NT2/D1 (cell line): ENCODE measurements at regions not wholly inside any gene's neighbourhood (a gene's known extent, or its start where the extent isn't known, plus 50 kb on each side); places are given as distances from the start of the nearest gene placed in this dataset.

ENCODE experiments used
- SUZ12 ChIP-seq: IDR thresholded peaks from 2 replicates; pipeline ENCODE4 v1.6.1; 2011; ENCODE audit not compliant: insufficient read length, insufficient read depth; ENCODE audit errors: extremely low read depth
- YY1 ChIP-seq: IDR thresholded peaks from 2 replicates; pipeline ENCODE4 v1.6.1; 2011; ENCODE audit not compliant: insufficient read length, insufficient read depth

- TF ChIP-seq YY1 (no peak), SUZ12 (no peak)
These were observed 616.1 kb downstream of the SLC4A3 start for GRCh38 chr2:220243571-220243970.
